C4-2B (cell line): ENCODE measurements at regions not wholly inside any gene's neighbourhood (a gene's known extent, or its start where the extent isn't known, plus 50 kb on each side); places are given as distances from the start of the nearest gene placed in this dataset.

Experiments
- CTCF ChIP-seq: fragments of 450-650 bp; conservative IDR thresholded peaks from 2 replicates; pipeline ENCODE4 v1.5.1; 2017; ENCODE audit warnings: mild to moderate bottlenecking
- ZFX ChIP-seq: fragments of 450-650 bp; IDR thresholded peaks from 2 replicates; pipeline ENCODE4 v1.6.1; 2017

- TF ChIP-seq CTCF (no peak), ZFX (no peak)
These were observed 70.5 kb upstream of the SLCO3A1 start for GRCh38 chr15:91783008-91783407.
